ENCODE measurements at regions not wholly inside any gene's neighbourhood (a gene's known extent, or its start where the extent isn't known, plus 50 kb on each side); places are given as distances from the start of the nearest gene placed in this dataset.
"Not testable (repeated sequence)": the region's sequence is repeated elsewhere in the genome, so short reads cannot be mapped to it uniquely, and the experiment has no call there.

DNA sequence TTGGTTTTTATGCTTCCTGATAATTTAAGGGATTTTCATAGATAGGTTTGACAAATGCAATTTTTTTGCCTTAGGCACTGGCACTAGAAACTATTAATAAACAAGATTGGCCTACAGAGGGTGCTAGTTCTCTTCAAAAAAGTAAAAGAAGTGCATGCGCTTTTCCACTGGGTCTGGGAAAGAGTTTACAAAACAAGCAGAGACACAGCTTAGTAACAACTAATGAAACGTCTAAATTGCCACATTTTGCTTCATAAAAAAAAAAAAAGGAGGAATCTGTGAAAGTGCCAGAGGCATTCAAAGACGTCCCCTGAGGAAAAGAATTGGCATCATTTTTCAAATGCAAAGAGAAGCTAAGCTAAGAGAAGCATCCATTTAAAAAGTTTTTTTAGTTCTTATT lies 58.3 kb upstream of the EEA1 start:
- DNase-seq (ENCODE audit: low read depth in 2 of 2): no peak

DNA sequence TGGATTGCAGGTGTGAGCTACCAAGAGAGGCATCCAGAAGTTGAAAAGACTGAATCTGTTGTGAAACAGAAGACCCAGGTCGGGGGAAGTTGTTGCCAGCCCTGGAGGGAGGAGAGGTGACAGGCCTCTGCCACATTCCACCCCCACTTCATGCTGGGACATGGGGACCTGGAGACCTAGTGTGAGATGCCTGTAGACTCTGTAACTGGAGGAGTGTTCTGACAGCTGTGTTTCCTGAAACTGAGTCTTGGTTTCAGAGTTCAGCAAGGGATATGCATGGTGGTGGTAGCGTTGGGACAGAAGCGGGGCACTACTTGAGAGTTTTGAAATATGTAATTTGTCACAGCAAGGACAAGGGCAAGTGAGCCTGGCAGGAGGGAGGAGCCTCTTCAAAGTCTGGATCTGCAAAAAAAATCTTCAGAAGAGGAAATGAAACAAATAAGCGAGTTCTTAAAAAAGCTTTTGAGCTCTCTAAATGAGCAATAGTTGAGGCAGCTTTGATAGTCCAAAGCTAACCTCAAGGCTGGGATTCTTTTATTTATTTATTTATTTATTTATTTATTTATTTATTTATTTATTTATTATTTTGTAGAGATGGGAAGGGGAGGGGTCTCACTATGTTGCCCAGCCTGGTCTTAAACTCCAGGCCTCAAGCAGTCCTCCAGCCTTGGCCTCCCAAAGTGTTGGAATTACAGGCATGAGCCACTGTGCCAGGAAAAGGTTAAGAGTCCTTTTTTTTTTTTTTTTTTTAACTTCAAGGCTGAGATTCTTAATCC lies 58.9 kb upstream of the EEA1 start:
- DNase-seq (ENCODE audit: low read depth in 2 of 2): no peak

DNA sequence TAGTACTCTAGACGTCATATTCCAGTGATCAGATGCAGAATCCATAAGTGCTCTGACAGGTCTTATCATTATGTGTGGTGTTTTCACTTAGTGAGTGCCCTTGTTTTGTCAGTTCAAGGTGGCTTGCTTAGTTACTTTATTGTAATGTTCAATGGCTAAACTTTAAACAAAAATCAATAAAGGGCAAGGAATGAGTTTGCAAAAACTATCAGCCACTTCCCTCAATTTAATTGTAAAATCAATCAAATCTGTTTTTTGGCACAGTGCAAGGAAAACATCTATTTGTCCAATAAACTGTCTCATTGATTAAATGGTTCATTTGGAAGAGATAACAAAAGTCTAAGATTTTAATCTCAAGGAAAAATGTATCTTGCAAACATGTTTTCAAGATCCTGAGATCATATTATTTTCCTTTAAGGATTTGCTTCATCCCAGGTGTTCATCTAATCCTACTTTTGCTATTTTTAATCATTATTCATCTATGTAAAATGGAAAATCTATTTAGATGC lies 59.6 kb upstream of the EEA1 start:
- DNase-seq (ENCODE audit: low read depth in 2 of 2): no peak

DNA sequence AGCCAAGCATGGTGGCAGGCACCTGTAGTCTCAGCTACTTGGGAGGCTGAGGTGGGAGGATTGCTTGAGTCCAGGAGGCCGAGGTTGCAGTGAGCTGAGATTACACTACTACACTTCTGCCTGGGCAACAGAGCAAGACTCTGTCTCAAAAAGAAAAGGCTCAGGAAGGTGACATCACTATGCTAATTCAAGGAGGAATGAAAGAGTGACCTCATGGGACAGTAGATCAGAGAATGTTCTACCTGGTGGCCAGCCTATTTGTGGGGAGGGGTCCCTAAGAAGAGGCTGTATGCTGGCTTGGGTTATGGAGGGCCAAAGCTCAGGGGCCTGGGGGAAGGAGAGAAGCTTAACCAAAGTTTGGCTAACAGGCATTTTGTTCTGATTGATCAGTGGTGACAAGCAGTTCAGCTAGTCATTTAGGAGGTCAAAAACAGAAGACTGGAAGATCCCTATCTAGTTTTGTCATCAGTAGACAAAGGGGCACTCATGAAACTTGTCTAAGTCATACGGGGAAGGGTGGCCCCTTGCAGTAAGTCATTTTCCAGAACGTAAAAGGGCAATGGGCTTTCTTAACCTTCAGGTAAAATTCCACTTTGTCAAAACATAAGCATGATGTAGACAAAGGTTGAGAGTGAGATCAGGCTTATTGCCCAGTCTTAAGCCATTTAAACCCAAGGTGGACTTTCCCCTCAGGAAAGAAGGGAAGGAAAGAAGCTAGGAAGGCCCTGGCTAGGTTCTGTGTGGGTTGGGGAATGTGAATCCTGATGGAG lies 60.8 kb upstream of the EEA1 start:
- no peak for DNase-seq (ENCODE audit: low read depth in 2 of 2)

DNA sequence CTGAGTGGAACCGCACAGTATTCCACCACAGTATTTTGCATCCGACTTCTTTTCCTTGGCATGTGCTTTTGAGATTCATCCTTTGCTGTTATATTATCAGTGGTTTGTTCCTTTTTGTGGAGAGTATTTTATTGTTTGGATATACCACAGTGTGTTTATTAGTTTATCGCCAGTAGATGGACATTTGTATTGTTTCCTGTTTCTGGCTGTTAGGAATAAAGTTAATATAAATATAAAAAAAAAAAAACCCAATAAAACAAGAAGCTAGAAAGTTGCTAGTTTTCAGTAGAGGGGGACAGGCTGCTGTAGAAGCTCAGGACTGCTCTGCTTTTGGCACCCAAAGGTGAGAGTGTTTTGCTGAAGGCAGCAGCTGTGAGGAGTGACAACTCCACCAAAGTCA lies 62.0 kb upstream of the EEA1 start:
- no peak for DNase-seq (ENCODE audit: low read depth in 2 of 2)

DNA sequence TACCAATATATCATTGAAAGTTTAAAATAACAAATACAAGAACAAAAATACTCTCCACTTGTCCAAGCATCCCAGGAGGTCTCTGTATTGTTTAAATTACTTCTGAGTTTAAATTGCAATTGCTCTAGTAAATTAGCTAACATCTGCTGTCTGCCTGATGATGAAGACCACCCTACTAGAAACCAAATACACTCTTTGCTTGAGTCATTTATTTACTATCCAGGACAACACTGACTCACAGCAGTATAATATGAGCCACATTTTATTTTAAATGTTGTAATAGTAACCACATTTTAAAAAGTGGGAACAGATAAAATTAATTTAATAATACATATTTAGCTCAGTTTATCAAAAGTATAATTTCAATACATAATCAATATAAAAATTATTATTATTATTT lies 62.9 kb upstream of the EEA1 start:
- DNase-seq (ENCODE audit: low read depth in 2 of 2): no peak

DNA sequence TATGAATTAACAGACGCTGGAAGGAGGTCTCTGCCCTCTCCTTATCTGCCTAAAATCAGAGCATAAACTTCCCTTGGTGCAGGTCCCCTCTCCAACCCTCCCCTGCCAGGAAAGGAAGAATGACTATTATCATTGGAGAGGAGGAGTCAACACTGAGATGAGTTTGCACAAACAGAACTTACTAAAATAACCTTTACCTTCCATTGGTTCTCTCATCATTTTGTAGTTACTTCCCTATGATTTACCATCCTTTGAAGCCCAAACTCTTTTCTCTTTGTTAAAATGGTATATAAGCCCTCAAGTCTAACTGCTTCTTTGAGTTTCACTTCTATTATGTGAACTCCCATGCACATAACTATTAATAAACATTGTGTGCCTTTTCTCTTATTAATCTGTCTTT lies 64.2 kb upstream of the EEA1 start:
- no peak for DNase-seq (ENCODE audit: low read depth in 2 of 2)

DNA sequence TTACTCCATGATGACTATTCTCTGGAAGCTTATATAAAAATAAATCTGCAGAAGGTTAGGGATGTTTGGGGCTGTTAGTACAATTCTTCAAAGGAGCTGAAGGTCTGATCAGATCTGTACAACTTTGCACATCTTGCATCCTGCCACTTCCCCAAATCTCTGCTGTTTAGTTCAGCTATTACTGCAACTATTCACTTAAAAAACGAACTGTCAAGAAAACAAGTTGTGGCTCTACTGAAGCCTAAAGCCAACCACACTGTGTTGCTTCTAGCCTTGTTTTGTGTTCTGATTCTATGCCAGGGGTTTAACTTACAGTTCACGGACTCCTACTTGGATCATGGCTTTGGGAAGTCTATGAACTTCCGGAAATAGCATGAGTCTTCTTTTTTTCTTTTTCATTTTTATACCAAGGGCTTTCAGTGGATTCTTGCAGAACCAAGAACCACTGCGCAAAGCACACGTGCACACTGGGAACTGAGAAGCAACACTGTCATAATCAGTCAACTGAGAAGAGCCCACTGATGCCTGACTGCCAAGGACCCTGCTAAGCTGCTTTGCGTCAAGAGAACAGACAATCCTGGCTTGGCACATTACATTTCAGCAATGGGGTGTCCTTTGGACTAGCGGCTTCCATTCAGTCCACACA lies 66.3 kb upstream of the EEA1 start:
- DNase-seq (ENCODE audit: low read depth in 2 of 2): no peak

DNA sequence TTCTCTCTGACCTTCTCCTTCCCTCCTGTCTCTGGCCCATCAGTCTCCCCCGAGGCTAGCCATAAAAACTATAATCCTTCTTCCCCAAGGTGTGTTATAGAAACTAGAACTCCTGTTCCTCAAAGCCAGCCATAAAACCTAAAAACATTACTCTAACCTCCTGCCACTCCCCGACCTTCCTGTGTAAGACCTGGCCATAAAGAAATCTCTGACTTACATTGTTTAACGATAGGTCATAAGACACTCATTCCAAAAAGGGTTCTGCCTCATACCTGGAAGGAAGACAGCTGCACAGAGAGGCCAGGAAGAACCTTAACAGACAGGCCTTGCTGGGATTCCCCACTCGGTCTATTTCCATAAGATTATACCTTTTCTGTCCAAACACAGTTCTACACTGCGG lies 70.9 kb upstream of the EEA1 start:
- DNase-seq (ENCODE audit: low read depth in 2 of 2): no peak

DNA sequence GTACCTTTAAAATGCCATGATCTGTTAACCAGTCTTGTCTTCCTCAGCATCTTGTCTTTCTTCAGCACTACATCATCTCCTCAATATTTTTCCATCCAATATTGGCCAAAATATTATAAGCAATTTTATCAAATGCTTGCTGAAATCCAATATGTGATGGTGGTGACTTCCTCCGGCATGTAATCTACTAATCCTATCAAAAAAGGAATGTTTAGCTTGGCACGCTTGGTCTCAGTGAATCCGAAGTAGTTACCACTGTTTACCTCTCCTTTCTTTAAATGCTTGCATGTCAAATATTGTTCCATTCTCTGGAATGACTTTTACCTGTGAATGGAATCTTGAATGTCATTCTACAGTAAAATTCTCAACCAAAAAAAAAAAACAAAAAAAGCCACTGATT lies 72.3 kb upstream of the EEA1 start:
- DNase-seq (ENCODE audit: low read depth in 2 of 2): no peak

DNA sequence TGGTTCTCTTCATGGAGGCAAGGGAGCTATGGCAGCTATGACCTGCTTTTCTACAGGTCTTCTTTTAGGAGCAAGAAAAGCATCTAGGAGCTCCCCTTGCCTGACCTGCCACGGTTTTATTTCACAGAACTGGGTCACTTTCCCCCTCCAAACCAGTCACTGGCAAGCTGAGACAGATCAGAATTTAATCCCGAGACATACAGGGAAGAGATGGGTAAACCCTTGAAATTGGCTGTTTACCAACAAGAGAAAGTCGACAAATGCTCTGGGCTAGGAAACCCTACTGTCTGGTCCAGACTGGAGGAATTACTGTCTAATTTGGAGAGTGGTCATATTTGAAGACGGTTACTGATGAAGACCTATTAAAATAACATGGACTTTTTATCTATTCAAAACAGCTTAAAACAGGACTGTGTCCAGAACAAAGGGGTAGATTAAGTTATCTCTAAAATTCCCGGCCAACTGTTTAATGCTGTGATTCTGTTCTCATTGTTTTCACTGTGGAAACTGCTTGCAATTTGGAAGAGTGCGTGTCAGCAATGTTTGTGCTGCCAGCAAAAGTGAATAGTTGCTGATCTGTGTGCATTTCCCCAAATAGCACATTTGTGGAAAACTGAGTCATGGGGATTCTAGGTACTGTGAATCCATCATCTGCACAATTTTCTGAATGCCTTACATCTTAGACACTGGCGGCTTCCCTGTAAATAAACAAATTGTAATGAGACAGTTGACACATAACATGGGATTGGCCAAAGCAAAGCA lies 73.4 kb upstream of the EEA1 start:
- no peak for DNase-seq (ENCODE audit: low read depth in 2 of 2)

DNA sequence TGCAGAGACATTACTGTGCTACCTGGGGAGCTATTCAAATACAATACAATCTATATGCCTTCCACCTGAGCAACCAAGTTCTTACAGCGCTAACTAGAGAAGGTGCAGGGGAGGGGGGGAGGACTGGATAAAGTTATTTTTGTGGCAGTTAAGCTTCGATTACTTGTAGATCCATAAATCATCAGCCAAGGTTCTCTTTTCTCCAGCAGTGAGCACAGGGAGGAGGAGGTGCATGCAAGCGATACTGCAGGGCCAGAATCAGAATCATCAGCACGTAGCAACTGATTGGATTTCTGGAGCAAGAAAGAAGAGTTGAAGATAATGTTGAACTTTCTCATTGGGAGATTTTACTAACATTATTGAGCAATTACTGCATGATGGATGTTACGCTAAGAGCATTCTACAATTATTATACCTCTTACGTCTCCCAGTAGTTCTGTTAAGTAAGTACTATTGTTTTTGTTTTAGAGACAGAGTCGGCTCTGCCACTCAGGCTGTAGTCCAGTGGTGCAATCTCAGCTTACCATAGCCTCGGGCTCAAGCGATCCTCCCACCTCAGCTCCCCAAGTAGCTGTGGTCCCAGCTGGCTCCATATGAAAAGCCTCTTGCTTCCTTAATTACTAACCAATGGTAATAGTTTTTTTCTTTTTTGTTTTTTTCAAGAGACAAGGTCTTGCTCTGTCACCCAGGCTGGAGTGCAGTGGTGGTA lies 74.6 kb upstream of the EEA1 start:
- no peak for DNase-seq (ENCODE audit: low read depth in 2 of 2)

DNA sequence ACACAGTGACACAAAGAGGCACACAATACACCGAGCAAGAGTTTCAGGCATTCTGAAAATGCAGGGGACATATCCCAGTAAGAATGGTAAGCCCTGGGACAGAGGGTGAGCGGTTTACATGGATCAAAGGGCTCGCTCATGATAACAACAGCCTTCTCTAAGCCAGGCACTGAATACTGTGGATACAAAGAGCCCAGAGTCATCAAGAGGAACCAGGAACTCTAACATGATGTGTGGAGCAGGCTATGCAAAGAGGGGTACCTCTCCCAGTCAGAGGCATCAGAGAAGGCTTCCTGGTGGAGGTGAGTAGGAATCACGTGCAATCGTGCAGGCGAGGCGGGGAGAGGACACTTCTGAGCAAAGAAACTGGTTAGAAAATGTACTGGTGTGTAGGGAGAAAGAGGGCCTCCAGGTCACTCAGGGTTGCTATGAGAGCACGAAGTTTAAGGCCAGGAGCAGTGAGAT lies 76.9 kb upstream of the EEA1 start:
- no peak for DNase-seq (ENCODE audit: low read depth in 2 of 2)

DNA sequence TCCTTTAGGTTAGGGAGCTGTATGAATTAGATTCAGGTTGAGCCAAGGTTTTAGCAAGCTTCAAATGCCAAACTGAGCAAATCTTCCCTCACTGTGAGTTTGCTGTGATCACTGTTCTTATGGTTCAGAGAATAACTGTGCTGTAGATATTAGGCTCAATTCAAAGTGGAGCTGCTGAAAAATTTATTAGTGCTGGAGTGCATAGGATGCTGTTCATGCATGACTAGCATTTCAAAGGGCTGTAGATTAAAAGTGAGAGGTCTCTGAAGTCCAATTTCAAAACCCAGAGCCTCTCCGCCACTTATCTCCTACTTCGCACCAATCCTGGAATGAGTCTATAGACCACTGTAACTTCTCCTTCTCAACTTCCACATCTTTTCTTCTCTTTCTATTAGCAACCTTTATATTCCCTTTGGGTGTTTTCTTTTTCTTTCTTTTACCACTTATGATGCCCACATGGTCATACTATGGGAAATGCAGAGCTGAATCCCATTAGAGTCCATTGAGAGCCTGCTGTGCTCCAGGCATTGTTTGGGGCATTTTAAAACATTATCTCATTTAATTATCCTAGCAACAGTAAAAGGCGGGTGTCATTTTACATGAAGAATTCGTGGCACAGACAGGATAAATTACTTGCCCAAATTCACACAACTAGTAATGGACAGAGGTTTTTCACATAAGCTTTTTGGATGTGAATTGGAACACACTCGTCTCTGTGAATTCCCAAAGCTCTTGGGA lies 77.5 kb upstream of the EEA1 start:
- DNase-seq (ENCODE audit: low read depth in 2 of 2): no peak

DNA sequence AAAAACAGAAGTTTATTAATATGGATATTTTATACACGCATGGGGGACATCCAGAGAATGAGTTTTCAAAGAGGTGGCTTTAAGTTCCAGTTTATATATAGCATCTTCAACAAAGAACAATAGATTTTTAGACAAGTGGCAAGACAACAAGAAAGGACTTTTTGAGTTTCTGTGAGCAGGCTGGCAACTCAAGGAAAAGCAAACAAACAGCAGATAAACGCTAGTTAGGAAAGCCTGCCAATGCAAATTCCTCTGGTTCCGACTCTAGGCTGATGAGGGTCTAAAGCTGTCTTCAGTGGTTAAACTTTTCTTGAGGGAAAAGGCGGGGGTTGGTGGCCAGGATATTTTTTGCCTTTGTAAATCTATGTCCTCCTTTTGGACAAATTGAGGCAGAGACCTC lies 78.4 kb upstream of the EEA1 start:
- no peak for DNase-seq (ENCODE audit: low read depth in 2 of 2)

DNA sequence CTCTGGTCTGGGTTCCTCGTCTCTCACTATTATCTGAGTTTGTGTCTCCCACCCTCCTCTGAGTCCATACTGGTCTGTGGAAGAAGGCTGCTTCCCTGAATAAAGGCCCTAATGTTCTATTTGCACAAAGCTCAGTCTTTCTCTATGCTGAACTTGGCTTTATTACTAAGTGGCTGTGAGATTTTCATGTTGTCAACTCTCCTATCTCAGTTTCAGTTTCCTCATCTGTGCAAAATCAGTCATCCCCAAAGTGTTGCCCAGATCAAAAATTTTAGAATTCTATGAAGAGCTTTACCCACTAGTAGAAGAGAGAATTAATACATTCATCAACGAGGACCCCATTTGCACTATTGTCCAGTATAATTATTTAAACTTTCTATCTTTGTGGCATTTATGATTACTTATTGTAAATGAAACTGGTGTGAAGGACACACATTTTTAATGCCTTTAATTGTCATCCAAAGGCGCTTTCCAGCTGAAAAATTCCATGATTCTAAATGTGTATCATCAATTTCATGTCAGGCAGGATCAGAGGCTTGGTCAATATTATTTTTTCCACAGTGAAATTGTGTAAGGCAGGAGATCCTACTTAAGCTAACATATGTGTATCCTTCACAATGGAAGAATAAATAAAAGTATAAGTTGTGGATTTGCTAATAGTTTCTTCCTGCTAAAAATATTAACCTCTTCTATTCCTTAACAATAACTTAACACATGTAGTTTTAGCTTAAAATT lies 79.1 kb upstream of the EEA1 start:
- no peak for DNase-seq (ENCODE audit: low read depth in 2 of 2)

DNA sequence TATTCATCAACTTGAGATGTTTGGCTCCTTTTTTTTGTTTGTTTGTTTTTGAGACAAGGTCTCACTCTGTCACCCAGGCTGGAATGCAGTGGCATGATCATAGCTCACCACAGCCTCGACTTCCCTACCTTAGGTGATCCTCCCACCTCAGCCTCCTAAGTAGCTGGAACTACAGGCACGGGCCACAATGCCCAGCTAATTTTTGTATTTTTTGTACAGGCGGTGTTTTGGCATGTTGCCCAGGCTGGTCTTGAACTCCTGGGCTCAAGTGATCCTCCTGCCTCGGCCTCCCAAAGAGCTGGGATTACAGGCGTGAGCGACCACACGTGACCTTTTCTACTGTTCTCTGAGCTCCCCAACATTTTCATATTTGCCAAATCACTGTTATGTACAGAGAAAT lies 79.8 kb upstream of the EEA1 start:
- DNase-seq (ENCODE audit: low read depth in 2 of 2): not testable (repeated sequence)

DNA sequence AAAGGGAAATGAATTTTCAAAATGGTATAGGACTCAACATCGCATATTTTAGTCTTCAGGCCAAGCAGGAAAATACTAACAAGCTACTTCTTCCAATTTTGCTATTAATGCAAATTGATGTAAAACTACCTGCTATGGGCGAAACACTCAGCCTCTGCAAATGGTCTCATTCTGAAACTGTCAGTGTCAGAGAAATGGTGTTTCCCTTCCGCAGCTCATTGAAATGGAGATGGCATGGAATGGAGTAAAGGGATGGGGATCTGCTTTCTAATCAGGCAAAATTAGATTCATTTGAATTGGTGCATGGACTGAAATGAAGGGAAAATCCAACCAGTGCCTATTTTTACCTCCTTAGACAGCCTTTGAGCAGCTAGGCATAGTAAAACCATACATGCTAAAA lies 80.4 kb upstream of the EEA1 start:
- DNase-seq (ENCODE audit: low read depth in 2 of 2): no peak

DNA sequence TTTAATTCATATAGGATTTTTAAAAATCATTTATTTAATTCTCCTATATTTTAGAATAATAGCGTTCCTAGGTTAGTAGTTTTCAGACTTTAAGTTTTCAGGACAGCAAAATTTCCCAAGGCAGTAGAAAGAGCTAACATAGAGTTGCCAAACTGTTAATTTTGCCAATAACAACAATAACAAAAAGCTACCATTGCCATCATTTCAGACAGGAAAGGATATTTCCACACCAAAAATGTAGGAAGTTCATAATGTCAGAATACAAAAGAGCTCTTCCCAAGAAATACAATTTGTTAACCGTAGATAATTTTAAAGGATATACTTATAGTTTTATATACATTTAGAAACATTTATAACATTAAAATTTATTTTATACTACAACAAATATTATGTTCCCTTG lies 81.4 kb upstream of the EEA1 start:
- DNase-seq (ENCODE audit: low read depth in 2 of 2): no peak

DNA sequence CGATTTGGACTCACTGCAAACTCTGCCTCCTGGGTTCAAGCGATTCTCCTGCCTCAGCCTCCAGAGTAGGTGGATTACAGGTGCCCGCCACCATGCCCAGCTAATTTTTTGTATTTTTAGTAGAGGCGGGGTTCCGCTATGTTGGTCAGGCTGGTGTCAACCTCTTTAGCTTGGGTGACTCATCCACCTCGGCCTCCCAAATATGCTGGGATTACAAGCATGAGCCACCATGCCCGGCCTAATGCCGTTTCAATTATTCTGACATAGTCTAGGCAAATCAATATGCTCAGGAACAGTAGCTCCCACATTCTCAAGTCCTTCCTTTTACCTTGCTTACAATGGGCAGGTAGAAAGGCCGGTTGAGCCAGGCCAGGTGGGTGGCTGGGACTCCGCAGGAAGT lies 82.0 kb upstream of the EEA1 start:
- DNase-seq (ENCODE audit: low read depth in 2 of 2): no peak

Measured in stimulated activated CD8-positive, alpha-beta memory T cell treated with anti-CD3 and anti-CD28 coated beads, Interleukin-15, amount 100 ng/mL, for 4 hours (primary cell).